ENCODE measurements at regions not wholly inside any gene's neighbourhood (a gene's known extent, or its start where the extent isn't known, plus 50 kb on each side); places are given as distances from the start of the nearest gene placed in this dataset.

DNA sequence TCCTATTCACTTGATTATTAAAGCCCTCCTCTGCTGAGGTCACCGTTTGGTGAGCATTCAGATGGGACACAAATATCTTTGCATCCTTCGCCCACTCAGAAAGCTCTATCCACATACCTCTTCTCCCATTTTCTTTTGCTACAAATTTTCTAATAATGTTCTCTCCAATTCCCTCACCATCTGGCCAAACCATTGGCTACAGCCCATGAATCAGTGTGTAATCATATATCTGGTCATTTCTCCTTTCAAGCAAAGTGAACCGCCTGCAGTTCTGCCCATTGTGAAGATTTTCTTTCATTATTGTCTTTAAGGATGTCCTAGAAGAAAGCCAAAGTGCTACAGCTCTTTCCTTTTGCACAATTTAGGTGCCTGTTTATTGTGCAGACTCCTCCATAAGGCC is 54.2 kb upstream of the DAPK1 start:
- TF ChIP-seq CTCF (IDR thresholded peaks at IDR 0.05; ENCODE audit: low read depth, low read length) (no peak), EZH2phosphoT487 (IDR thresholded peaks at IDR 0.05; ENCODE audit: low read depth) (no peak)
